ENCODE measurements at regions not wholly inside any gene's neighbourhood (a gene's known extent, or its start where the extent isn't known, plus 50 kb on each side); places are given as distances from the start of the nearest gene placed in this dataset.

DNA sequence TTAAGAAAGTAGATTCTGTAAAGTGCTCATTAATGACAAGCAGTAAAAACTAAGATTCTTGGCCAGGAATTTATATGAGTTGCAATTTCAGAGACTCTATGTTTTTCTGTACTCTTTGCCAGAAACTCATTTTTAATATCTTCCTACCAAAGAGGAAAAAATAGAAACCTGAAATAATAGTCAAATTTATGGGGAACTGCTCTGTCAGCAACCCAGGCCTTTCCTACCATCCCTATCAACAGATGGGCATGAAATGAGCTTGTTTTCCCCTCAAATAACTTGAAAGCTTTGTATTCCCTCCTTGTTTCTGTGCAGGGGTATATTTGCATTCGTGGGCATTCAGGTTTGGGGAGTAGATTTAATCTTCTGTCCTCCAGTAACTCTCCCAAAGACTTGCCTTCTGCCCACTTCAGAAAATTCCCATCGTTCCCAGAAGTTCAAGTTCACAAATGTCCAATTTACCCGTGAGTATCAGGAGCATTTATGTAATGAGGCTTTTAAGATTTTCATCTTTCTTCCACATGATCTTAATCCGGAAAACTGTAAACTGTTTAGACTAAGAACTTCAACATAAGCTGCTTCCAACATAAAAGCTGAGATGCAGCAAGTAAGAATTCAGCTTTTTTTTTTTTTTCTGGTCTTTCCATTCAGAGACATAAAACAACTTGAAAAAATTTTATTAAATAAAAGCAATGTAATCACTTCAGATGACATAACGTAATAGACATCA is 363.1 kb downstream of the EFNB2 start:
- DNase-seq (ENCODE audit: low spot score) = no peak

DNA sequence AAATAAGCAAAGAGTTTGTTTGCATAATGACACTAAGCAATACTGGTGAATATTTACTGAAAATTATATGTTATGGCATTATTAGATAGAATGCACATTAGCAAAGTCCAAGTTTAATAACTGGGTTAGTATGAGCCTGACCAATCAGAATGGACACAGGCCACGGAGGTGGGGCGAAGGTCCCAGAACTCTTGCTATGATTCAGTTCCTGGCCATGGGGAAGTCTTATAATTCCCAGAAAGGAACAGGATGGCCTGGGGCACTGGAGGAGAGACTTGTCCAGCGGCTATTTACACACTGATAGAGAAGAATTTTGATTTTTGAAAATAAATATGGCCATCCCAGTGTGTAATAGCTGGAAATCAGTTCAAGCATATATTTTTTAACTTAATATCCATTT is 372.0 kb downstream of the EFNB2 start:
- DNase-seq (ENCODE audit: low spot score) = no peak

DNA sequence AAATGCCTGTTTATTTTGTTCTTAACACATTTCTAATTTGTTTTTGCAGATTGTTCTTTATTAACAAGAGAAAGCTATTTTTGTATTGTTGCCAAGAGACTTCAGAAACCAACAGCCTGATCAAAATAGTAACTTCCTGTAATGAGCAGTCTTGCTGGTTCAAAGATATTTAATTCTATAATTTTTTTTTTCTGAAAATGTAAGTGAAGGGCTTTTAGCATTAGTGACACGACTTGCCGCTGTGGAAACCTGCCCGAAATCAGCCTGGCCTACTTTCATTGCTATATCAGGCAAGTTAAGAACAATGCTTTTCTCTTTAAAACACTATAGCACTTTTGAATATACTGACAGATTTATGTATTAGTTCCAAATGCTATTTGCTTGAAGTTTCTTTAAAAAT is 374.3 kb downstream of the EFNB2 start:
- no peak for DNase-seq (ENCODE audit: low spot score)

DNA sequence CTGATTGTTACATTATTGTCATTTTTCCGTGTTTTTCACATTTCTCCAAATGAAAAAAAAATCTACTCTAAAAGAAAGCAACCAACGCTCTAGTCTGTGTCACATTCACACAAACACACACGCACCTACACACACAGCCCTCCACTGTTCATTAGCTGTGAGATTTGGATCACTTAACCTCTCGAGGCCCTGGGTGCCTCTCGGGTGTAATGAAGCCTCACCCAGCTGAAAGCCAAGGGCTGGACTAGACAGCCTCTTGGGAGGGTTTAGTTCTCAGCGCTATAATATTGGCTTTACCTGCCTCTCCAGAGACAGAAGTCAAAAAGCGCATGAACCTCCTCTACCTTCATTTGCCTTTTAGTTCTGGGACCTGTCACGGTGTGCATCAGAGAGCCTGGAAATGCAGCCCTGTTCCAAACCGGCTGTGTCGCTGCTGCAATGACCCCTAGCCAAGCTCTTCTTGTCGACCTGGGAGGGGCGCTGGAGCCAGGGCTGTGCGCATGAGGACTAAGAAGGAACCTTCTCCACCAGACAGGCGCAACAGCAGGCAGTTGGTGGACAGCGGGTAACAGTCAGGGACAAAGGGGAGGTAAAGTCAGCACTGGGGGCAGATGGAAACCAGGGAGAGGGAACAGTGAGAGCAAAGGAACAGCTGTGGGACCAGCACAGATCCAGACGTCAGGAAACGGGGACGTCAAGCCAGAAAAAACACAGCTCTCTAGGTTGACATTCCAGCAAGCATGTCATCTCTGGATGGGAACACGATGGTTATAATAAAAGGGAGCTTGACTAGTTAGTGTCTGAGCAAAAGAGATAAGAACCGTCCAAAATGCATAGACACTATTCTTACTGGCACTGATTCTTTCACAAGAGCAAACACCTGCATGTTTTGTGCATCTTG is 375.9 kb downstream of the EFNB2 start:
- DNase-seq (ENCODE audit: low spot score) = no peak

DNA sequence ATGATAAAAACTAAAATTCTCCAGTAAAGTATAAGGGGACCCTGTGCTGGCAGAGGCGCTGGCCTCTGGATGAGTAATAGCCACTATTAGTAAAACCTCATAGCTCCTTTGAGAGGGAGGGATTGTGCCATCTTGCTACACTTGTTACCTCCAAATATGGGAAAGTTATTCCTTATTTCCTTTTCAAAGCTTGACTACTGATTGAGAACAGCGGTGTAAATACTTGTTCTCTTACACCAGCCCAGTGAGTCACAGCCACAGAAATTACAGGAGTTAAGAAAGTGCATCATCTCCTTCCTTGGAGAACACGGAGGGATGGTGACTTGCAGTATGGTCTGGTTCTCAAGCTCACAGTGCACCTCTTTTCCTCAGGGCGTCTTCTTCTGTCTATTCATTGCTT is 379.0 kb downstream of the EFNB2 start:
- peak; percentile 96 for DNase-seq (ENCODE audit: low spot score)

DNA sequence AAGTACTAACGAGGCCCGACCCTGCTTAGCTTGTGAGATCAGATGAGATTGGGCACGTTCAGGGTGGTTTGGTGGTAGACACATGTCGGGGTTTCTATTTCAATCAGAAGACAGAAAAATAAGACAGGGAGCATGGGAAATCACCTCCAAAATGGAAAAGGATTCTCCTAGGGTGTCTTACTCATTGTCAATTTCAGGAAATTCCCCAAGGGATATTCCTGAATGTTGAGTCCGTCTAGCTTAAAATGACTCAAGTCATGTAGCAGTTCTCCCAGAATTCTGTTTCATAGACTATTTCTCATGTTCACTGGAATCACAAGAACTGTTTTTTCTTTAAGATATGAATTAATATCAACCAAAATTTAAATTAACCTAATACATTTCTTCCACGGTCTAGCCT is 380.1 kb downstream of the EFNB2 start:
- peak; percentile 29 for DNase-seq (ENCODE audit: low spot score)

DNA sequence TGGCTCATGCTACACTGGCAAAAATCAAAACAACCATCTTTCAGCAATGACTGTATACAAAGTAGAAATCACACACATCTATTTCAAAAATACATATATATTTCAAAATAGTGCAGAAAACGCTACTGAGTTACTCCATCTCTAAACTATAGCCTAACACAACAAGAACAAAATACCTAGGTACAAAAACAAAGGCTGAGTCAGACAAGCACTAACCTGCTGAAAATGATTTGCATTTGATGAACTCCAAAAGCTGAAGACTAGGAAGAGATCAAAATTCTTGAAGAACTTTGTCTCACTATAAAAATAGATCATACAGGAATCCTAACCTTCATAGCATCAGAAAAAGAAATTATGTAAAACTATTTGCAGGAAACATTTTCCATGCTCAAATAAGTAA is 381.6 kb downstream of the EFNB2 start:
- no peak for DNase-seq (ENCODE audit: low spot score)

DNA sequence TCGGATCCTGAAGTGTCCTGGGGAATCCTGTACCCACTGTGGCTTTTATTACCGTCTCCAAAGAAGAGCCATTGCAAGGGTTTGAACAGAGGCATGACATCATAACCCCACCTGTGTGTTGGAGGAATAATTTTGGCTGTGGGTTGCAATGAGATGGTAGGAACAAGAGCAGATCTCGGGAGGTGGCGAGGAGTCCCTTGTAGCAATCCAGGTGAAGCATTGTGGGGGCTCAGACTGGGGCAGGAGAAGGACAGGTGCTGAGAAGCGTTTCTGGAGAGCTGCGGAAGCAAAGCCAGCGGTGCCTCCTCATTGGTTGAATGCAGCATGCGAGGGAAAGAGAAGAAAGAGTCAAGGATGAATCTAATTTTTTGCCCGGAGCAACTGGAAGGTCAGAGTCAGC is 382.4 kb downstream of the EFNB2 start:
- no peak for DNase-seq (ENCODE audit: low spot score)

DNA sequence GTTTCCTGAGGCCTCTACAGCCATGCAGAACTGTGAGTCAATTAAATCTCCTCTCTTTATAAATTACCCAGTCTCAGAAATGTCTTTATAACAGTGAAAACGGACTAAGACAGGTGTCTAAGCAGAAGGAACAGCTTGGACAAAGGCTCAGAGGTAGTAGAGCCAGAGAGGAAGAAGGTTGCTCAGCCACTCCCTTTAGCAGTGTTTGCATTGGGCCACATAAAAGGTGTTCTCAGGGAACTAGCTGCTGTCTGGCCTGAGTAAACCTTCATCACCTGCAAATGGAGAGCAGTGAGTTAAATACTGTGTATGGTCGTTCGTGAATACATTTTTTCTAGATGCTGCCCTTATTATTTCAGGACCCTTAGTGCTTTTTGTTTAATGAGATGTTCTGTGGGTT is 383.4 kb downstream of the EFNB2 start:
- DNase-seq (ENCODE audit: low spot score) = no peak

DNA sequence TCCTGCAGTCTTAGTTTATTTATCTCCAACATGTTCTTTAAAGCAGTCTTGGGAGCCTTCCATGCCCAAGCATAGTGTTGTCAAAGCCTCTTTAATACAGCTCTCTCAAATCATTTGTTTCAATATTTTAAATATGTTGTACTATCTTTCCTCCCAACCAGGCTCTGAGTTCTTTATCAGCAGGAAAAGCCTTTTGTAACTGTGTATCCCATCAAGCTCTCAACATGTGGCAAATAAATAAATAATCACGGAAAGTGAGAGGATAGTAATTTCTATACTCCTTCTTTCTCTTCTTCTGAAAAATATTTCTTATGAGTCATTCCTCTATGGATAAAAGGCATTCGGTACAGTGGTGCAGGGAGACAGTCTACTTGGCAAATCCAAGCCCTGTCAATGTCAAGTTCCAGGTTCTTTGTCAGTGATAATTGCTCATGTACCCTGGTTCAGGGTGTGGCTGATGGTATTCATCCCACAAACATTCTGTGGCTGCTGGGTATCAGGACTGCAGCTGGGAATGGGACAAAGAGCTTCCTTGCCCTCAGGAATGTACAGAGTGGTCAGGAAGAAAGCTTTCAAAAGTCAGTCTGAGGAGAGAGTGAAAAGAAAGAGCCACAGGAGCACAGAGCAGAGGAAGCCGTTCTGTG is 384.3 kb downstream of the EFNB2 start:
- peak; percentile 32 for DNase-seq (ENCODE audit: low spot score)

DNA sequence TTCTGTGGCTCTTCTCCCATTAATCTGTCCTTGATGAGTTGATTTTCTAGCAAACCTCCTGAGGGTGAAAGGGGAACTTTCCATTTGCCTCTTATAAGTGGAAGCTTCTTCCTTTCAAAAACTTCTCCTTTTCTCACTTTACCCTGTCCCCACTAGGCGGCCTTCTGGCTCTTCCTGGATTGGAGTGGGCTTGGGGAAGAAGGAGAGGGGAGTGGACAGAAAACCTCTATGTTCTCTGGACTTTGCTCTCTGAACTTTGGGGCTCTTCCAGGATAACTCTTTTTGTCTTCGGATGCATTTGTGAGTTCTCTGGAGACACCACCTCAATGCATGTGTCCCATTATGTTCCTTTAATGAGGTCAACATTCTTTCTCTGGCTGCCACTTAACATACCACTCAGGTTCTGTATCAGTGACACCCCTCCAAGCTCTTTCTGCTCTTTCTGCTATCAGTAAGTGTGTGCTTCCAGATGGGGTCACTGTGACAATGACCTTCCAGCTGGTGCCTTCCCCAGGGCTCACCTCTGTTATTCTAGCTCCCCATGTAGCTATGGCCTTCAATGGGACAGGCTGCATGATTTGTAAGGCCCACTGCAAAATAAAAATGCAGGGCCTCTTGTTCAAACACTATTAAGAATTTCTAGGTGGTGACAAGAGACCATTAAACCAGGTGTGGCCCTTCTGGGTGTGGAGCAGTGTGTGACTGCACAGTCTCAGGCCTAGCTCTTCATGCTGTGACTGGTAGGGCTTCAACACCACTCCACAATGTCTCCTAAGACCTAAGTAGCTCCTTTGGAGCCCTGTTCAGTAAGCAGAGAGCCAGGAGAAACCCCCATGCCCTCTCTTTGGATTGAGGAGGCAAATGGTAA is 389.2 kb downstream of the EFNB2 start:
- DNase-seq (ENCODE audit: low spot score) = no peak

DNA sequence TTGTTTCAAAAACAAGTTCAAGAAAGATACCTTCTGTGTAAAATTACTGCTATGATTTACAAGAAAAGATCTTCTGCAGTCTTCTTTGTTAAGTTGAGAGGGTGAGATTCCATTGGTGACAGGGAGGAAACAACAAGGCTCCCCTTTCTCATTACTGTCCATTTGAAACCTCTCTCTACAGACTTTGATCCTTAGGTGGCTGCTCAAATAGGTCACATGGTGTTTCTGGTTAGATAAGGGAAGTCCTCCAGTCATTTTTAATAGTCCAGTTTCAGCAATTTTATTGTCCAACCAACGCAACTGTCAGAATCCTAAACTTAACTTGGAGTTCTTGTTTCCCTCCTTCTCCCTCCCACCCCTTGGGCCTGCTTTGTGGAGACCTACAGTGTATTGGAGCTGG is 390.4 kb downstream of the EFNB2 start:
- DNase-seq (ENCODE audit: low spot score) = no peak

DNA sequence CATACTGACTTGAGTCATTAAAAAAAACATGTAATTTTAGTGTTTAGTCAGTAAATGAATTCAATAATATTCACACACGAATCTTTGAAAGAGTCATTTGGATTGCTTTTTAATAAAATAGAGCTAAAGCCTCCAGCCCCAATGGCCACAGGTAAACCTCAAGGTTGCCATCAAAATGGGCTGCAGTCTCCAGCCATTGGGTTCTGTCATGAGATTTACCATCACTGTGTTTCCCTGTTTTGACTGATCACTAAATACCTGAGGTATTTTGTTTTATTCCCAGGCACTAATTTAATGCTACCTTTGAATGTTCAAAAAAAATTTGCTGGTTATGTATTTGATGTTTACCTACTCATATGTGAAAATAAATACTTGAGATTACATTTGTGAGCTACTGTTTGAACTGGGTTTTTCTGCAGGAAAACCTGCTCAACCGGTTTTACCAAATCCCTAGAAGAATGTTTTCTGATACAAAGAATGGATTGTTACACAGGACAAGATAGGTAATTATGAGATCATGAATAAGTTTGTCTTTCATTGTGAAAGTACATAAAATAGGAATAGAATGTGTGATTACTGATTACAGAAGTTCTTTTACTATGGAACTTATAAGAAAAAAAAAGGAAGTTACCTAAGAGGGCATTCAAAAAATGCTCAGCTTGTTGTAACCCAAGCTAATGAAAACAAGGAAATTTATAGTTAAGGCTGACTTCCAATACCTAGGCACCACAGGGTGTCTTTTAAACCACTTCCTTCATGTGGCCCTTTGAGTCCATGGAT is 391.3 kb downstream of the EFNB2 start:
- no peak for DNase-seq (ENCODE audit: low spot score)

DNA sequence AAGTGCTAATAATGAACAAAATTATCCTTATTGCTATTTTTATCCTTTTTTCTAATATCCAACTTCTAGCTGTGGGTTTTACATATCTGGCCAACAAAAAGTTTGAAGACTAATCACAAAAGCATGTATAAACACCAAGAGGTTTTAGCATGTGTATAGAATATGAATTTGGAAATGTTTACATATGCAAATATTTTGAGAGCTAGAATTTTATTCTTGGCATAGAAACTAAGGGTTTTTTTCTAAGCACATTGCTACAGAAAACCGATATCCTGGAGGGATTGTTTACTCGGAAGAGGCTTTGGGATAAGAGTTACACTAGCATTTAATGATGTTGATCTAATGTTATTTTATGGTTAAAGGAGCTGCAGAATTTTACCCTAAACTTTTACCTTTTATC is 392.1 kb downstream of the EFNB2 start:
- DNase-seq (ENCODE audit: low spot score) = no peak

DNA sequence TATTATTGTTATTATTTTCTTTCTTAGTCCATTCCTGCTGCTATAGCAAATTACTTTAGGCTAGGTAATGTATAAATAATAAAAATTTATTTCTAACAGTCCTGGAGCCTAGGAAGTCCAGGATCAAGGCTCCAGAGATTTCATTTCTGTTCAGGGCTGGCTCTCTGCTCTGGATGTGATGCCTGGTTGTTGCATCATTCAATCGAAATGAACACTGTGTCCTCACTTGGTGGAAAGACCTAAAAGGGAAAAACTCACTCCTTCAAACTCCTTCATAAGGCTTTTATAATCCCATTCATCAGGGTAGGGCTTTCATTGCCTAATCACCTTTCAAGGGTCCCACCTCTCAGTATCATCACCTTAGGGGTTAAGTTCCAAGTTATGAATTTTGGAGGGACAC is 395.0 kb downstream of the EFNB2 start:
- no peak for DNase-seq (ENCODE audit: low spot score)

DNA sequence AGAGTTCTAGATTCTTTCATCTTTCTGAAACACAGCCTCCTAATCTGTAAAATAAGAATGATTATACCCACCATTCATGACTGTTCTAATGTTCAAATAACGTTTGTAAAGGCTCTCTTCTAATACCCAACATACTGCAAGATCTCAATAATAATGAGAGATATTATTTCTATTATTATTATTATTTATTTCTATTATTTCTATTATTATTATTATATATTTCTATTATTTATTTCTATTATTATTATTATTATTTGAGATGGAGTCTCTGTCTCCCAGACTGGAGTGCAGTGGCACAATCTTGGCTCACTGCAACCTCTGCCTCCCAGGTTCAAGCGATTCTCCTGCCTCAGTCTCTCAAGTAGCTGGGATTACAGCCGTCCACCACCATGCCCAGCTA is 395.5 kb downstream of the EFNB2 start:
- no peak for DNase-seq (ENCODE audit: low spot score)

DNA sequence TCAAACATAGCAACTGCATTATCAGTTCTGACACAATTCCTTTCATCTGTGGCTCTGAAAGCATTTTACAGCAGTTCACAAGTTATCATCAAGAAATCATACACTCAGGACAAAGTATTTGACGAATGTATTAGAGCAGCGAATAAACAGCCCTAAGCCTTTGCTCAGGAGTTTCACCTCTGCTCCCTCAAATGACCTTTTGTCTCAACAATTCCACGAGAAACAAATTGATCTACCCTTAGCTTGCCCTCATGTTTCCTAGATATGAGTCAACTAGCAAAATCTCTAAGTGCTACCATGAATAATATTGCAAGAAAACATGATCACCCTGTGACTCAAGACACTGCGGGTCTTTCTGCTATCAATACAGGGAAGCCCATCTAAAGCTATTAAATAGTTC is 396.1 kb downstream of the EFNB2 start:
- DNase-seq (ENCODE audit: low spot score) = no peak

DNA sequence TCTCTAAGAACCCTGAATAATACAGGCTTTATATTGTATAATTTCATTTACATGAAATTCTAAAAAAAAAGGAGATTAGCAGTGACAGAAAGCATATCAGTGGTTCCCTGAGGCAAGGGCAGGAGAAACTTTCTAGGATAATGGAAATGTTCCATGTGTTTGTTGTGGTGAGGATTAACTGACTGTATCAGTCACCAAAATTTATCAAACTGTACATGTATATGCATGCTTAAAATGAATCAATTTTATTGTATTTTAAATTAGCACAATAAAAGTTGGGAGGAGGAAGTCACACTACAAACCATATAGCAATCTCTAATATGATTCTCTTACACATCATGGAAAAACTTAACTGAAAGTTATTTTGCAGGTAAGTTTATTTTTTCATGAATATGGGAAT is 396.8 kb downstream of the EFNB2 start:
- DNase-seq (ENCODE audit: low spot score) = no peak

DNA sequence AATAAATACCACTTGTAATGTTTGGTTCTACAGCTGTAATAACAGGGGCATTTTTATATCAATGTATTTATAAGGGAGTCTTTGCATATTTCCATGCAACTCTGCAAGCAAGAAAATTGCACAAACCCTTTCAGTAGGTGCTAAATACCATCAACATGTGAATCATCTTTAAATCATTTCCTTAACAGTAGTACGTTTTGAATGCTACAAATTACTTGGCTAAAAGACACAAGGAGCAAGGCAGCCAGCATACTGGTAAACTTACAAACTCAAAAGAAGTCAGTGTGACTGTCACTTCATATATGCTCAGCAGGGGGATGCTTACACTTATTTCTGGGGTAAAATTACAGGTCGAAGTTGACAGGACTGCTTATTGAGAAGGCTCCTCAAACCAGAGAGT is 402.4 kb downstream of the EFNB2 start:
- DNase-seq (ENCODE audit: low spot score) = peak; percentile 43

DNA sequence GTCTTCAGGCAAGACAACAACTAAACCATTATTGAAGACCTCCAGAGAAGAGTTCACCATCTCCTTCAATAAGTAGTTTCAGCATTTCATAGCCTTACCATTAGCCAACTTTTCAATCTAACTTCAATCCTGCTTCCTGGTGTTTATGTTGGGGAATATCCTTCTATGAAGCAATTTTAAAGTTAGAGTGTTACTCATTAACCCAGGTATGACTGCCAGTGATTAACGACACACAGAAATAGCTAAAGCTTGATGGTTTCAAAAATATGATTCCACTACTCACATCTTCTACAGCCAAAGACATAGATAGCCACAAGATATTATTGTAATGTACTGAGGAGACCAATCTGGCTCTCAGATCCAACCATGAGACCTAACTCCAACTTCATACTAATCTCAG is 403.2 kb downstream of the EFNB2 start:
- no peak for DNase-seq (ENCODE audit: low spot score)

DNA sequence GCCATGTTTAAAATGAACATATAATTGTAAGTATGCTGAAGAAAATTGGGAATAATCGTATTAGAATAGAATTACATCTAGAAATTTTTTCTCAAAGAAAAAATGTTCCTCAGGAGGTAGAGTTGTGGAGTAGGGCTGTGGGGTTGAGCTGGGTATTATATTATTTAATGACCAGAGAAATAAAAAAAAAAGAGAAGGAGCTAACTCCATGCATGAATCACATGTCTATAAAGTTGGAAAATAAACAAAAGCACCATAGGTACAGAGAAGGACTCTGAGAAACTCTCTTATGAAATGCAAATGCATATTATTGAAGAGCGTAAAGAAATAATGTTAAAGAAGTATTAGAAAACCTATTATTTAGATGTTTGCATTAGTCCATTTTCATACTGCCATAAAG is 405.5 kb downstream of the EFNB2 start:
- DNase-seq (ENCODE audit: low spot score) = no peak
